ENCODE measurements at regions not wholly inside any gene's neighbourhood (a gene's known extent, or its start where the extent isn't known, plus 50 kb on each side); places are given as distances from the start of the nearest gene placed in this dataset.

DNA sequence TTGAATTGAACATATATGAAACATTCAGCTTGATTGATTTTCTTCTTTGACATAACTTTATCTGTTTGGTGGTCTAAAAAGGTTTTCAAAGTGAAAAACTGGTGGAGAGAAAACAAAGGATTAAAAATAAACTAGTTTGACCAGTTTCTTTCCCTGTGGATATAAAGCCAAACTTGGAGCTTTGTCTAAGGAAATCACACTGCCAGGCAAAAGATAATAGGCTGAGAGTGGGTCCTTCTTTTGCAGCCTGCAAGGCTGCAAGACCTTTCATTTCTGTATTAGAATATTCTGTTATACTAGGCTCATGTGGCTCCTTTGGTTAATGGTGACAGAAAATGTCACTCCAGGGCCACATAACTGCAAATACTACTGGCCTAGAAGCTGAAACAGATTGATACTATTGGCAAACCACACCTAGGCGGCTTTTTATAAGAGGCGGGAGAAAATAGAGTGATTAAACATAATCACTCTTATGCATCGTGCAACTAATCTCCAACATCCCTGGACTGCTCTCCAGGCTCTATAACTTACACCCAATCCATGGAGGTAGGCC is 129.1 kb upstream of the ZNF462 start:
- intact Hi-C loops (cut with DNase I): no loop called here
- Histone ChIP-seq H3K36me3 (no peaks in the 10 kb centered on the region), H3K4me3 (no peak overlapping the region), H3K9me3 (no peaks in the 10 kb centered on the region), H3K4me1 (peaks cover 0 to 8% (median 0%) of the 10 kb centered on the region in 12 donors), H3K27me3 (no peaks in the 10 kb centered on the region), H3K27ac (no peak overlapping the region)
- 92 to 98% (median 96%) methylated on average over 3 of the region's 3 CpGs for WGBS, 4 donors
- TF ChIP-seq POLR2A (IDR thresholded peaks at IDR 0.05) (no peak), CTCF (IDR thresholded peaks at IDR 0.05) (no peak)
- DNase-seq (no peak), ATAC-seq (no peak)

GRCh38 chr9:106737516-106737915 is 125.5 kb upstream of the ZNF462 start:
- Histone ChIP-seq H3K9me3 (no peaks in the 10 kb centered on the region), H3K27ac (no peak overlapping the region), H3K27me3 (no peaks in the 10 kb centered on the region), H3K36me3 (no peaks in the 10 kb centered on the region), H3K4me3 (no peak overlapping the region), H3K4me1 (no peaks in the 10 kb centered on the region)
- ATAC-seq (no peak), DNase-seq (no peak)
- intact Hi-C loops (cut with DNase I): no loop called here
- TF ChIP-seq CTCF (IDR thresholded peaks at IDR 0.05) (no peak), POLR2A (IDR thresholded peaks at IDR 0.05) (no peak)
- 82 to 92% (median 88%) methylated on average over 3 of the region's 3 CpGs for WGBS, 4 donors

DNA sequence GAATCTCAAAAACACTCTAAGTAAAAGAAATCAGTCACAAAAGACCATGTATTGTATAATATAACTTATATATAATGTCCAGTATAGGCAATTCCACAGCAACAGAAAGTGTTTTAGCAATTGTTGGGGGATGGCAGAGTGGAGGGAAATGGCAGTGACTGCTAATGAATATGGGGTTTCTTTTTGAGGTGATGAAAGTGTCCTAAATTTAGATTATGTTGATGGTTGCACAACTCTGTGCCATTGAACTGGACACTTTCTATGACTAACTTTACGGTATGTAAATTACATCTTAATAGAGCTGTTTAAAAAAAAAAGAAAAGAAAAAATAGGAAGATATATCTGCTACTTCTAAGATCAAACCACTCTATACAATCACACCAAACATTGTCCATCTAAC is 124.9 kb upstream of the ZNF462 start:
- intact Hi-C loops (cut with DNase I): no loop called here
- TF ChIP-seq CTCF (IDR thresholded peaks at IDR 0.05): no peak
- TF ChIP-seq POLR2A (IDR thresholded peaks at IDR 0.05): no peak
- DNase-seq: no peak
- no peak overlapping the region for H3K27ac ChIP-seq
- H3K4me3 ChIP-seq: no peak overlapping the region
- H3K9me3 ChIP-seq: no peaks in the 10 kb centered on the region
- H3K36me3 ChIP-seq: no peaks in the 10 kb centered on the region
- WGBS, 4 donors: 96 to 98% (median 97%) methylated on average over 1 of the region's 1 CpG
- H3K4me1 ChIP-seq: no peaks in the 10 kb centered on the region
- no peaks in the 10 kb centered on the region for H3K27me3 ChIP-seq
- ATAC-seq: no peak

DNA sequence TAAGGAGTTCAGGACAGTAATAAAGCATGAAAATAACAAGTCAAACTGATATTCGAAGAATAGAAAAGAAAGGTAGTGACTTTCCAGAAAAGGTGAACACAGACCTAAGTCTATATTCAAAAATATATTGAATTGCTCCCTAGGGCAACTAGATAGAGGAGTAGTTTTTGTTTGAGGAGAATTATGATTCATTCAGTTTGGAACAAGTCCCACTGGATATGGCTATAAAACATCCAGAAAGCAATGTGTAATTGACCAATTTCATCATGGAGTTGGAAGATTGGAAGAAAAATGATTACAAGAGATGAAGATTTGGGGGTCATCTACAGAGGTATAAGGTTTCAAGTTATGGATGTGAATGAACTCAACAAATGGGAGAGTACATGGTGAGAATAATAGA is 117.5 kb upstream of the ZNF462 start:
- Histone ChIP-seq H3K4me3 (no peak overlapping the region), H3K36me3 (no peaks in the 10 kb centered on the region), H3K27ac (no peak overlapping the region), H3K27me3 (no peaks in the 10 kb centered on the region), H3K9me3 (no peaks in the 10 kb centered on the region), H3K4me1 (peaks cover 0 to 7% (median 0%) of the 10 kb centered on the region in 12 donors)
- DNase-seq (no peak), ATAC-seq (no peak)
- TF ChIP-seq CTCF (IDR thresholded peaks at IDR 0.05): no peak
- TF ChIP-seq POLR2A (IDR thresholded peaks at IDR 0.05): no peak
- 81 to 94% (median 90%) methylated on average over 1 of the region's 1 CpG for WGBS, 4 donors
- intact Hi-C loops (cut with DNase I): no loop called here

Measured in heart left ventricle (tissue), 16 donors.